ENCODE measurements at regions not wholly inside any gene's neighbourhood (a gene's known extent, or its start where the extent isn't known, plus 50 kb on each side); places are given as distances from the start of the nearest gene placed in this dataset.

GRCh38 chr2:120611016-120611415 lies 124.7 kb upstream of the GLI2 start:
- no peak for TF ChIP-seq TAF1 (IDR thresholded peaks at IDR 0.05; ENCODE audit: low read depth)
- TF ChIP-seq NFIC (IDR thresholded peaks at IDR 0.05): no peak
- no peak for TF ChIP-seq USF1 (IDR thresholded peaks at IDR 0.05)
- TF ChIP-seq CEBPB (IDR thresholded peaks at IDR 0.05): no peak
- TF ChIP-seq TCF12 (IDR thresholded peaks at IDR 0.05; ENCODE audit: low read depth): no peak
- TF ChIP-seq ZBTB7A (IDR thresholded peaks at IDR 0.05; ENCODE audit: low read depth): no peak
- TF ChIP-seq MAX (IDR thresholded peaks at IDR 0.05): no peak
- no peak for TF ChIP-seq EGR1 (IDR thresholded peaks at IDR 0.05)

GRCh38 chr2:120611961-120612360 lies 123.7 kb upstream of the GLI2 start:
- no peak for TF ChIP-seq NFIC (IDR thresholded peaks at IDR 0.05)
- TF ChIP-seq USF1 (IDR thresholded peaks at IDR 0.05): no peak
- no peak for TF ChIP-seq RAD21 (IDR thresholded peaks at IDR 0.05; ENCODE audit: low read depth)
- TF ChIP-seq MAX (IDR thresholded peaks at IDR 0.05): no peak

- TF ChIP-seq FOXM1 (IDR thresholded peaks at IDR 0.05; ENCODE audit: borderline replicate concordance, low read depth) (no peak), USF1 (IDR thresholded peaks at IDR 0.05) (no peak), MAX (IDR thresholded peaks at IDR 0.05) (no peak)
Measured at GRCh38 chr2:120612471-120612870, 123.2 kb upstream of the GLI2 start.

- no peak for TF ChIP-seq USF1 (IDR thresholded peaks at IDR 0.05)
- peak; percentile 61 for TF ChIP-seq TCF12 (IDR thresholded peaks at IDR 0.05; ENCODE audit: low read depth)
Measured at GRCh38 chr2:120612931-120613330, 122.7 kb upstream of the GLI2 start.

GRCh38 chr2:120613742-120614571 lies 121.7 kb upstream of the GLI2 start:
- TF ChIP-seq MAX (IDR thresholded peaks at IDR 0.05) (no peak), RAD21 (IDR thresholded peaks at IDR 0.05; ENCODE audit: low read depth) (no peak), EGR1 (IDR thresholded peaks at IDR 0.05) (no peak), FOXM1 (IDR thresholded peaks at IDR 0.05; ENCODE audit: borderline replicate concordance, low read depth) (no peak), YY1 (IDR thresholded peaks at IDR 0.05; ENCODE audit: low read depth) (no peak), NFIC (IDR thresholded peaks at IDR 0.05) (no peak), CREB1 (IDR thresholded peaks at IDR 0.05; ENCODE audit: low read depth) (no peak), REST (IDR thresholded peaks at IDR 0.05; ENCODE audit: low read depth) (no peak), TCF12 (IDR thresholded peaks at IDR 0.05; ENCODE audit: low read depth) (no peak), TAF1 (IDR thresholded peaks at IDR 0.05; ENCODE audit: low read depth) (no peak), CEBPB (IDR thresholded peaks at IDR 0.05) (no peak), EP300 (IDR thresholded peaks at IDR 0.05; ENCODE audit: borderline replicate concordance) (no peak), TEAD4 (IDR thresholded peaks at IDR 0.05) (no peak)

GRCh38 chr2:120614901-120615300 lies 120.8 kb upstream of the GLI2 start:
- TF ChIP-seq CREB1 (IDR thresholded peaks at IDR 0.05; ENCODE audit: low read depth): no peak
- TF ChIP-seq TAF1 (IDR thresholded peaks at IDR 0.05; ENCODE audit: low read depth): no peak
- TF ChIP-seq FOXM1 (IDR thresholded peaks at IDR 0.05; ENCODE audit: borderline replicate concordance, low read depth): no peak
- no peak for TF ChIP-seq REST (IDR thresholded peaks at IDR 0.05; ENCODE audit: low read depth)
- no peak for TF ChIP-seq RAD21 (IDR thresholded peaks at IDR 0.05; ENCODE audit: low read depth)
- no peak for TF ChIP-seq ZBTB7A (IDR thresholded peaks at IDR 0.05; ENCODE audit: low read depth)
- no peak for TF ChIP-seq MAX (IDR thresholded peaks at IDR 0.05)
- TF ChIP-seq EP300 (IDR thresholded peaks at IDR 0.05; ENCODE audit: borderline replicate concordance): no peak
- TF ChIP-seq TCF12 (IDR thresholded peaks at IDR 0.05; ENCODE audit: low read depth): no peak
